Bone marrow (tissue), 2 donors: ENCODE measurements at regions not wholly inside any gene's neighbourhood (a gene's known extent, or its start where the extent isn't known, plus 50 kb on each side); places are given as distances from the start of the nearest gene placed in this dataset.
"Not testable (repeated sequence)": the region's sequence is repeated elsewhere in the genome, so short reads cannot be mapped to it uniquely, and the experiment has no call there.

ENCODE experiments used
- DNase-seq, 2 donors: peaks; one replicate each; lab custom pipeline; 2025; lab: John Stamatoyannopoulos, UW

- not testable (repeated sequence) for DNase-seq
Measured at GRCh38 chr6:54564188-54564587, 255.9 kb downstream of the TINAG start.

GRCh38 chr6:54574671-54575070 lies 266.4 kb downstream of the TINAG start:
- DNase-seq: no peak

- DNase-seq: no peak
Measured at GRCh38 chr6:54578261-54578660, 268.3 kb upstream of the FAM83B start.

DNA sequence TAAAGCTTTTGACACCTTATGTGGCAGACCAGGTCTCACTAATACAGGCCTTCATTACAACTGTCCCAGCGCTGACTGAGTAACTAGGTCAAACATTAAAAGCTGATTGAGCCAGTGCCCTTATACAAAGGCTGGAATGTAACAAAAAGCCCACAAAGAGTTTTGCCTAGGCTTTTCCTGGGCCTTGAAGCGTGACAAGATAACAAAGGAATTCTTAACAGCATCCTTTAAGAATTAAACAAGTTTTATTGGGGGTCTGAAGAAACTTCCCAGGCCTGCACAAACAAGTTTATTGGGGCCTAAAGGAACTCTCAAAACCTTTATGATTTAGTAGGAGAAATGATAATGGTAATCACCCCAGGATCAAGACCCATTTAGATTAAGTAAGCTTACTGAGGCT lies 267.6 kb upstream of the FAM83B start:
- DNase-seq: no peak

DNA sequence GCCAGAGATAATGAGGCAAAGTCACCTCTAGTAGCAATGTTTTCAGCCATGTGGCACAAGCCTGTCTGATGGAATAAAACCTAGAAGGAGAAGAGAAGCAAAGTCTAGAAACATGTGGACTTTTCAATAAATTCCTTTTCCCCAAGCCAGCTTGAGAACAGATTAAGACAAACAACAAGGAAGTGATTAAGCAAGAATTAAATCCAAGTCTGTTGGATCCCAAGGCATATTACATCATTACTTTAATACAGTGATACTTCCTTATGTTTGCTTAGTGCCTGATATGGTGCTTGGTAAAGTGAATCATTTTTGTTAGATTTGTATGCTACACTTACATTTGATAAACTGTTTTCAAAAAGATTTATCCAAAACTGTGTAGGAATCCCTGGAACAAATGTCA lies 260.3 kb upstream of the FAM83B start:
- no peak for DNase-seq

GRCh38 chr6:54587277-54587676 lies 259.3 kb upstream of the FAM83B start:
- DNase-seq: no peak

DNA sequence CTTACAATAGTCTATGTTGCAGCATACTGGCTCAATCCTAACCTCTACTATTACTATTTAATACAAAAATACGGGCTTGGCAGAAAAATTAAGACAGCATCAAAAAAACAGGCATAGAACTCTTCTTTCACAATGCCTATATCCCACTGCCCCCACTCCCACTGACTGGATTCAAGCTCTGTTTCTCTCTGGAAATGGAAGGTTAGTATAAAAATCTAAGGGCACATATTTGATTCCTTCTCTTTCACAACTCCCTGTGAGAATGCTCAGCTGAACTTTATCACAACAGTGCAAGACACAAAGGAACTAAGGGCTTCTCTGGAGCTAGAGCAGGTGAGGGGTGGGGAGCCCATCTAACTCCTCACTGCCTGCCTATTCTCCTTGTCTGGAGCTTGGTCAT lies 258.4 kb upstream of the FAM83B start:
- DNase-seq: no peak

- DNase-seq: no peak
Measured at GRCh38 chr6:54595844-54596243, 250.7 kb upstream of the FAM83B start.

DNA sequence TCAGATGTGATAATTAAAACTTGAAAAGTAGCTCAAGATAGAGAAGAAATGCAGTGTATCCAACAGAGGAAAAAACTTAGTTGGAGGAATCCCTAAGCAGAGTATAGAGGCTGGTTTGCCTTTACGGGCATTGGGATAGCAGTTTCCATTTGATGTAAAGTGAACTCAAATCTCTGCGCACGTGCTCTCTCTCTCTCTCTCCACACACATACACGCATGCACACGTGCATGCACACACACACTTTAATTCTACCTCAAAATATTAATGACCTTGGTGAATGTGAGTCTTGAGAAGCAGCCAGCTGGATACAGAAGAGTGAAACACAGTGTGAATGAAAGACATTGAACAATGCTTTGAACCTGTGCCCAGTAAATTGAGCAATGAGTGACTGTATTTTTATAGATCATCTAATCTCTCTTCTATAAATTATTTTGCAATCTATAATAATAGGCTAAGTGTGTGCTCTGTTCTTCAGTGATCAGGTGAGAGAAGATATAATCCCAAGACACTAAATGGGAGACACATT lies 247.7 kb upstream of the FAM83B start:
- DNase-seq: no peak

DNA sequence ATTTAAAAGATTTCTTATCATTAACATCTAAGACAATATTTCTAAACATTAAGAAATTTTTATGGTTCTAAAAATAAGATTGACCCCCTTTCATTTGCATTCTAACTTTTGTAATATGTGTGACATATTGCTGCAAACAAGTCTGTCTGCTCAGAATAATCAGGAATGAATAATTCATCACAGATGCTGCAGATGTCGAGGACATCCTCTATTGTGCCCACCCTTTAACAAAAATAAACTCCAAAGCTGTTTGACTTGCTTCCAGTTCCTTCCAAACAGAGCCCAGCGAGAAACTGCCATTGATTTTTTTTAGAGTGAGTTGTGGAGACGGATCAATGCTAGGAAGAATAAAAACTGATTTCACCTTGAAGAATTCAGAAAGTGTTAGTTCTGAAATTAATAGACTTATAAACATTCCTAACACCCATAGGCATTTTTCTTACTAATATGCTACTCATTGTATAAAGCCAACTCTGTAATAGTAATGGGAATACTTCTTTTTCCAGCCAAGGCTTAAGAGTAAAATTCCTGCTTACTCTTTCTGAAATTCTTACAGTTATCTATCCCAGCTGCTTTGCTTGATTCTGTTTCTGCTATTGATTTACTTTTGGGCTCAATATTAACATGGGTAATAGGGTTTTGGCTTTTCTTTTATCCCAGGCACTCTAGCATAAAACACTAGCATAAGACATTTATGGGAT lies 244.8 kb upstream of the FAM83B start:
- no peak for DNase-seq

GRCh38 chr6:54602591-54602990 lies 244.0 kb upstream of the FAM83B start:
- no peak for DNase-seq

DNA sequence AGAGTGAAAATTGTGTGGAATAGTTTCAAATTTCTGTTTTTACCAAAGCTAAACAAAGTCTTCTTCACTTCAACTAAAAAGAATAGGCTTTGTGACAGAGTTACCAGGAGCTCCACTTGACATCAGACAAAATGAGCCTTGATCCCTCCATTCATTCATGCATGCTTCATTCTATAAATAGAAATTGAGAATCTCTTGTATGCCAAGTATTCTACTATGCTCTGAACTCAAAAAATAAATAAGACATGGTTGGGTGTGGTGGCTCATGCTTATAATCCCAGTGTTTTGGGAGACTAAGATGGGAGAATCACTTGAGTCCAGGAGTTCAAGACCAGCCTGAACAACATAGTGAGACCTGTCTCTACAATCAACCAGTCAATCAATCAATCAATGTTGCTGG lies 236.6 kb upstream of the FAM83B start:
- no peak for DNase-seq

GRCh38 chr6:54613596-54613995 lies 233.0 kb upstream of the FAM83B start:
- no peak for DNase-seq

DNA sequence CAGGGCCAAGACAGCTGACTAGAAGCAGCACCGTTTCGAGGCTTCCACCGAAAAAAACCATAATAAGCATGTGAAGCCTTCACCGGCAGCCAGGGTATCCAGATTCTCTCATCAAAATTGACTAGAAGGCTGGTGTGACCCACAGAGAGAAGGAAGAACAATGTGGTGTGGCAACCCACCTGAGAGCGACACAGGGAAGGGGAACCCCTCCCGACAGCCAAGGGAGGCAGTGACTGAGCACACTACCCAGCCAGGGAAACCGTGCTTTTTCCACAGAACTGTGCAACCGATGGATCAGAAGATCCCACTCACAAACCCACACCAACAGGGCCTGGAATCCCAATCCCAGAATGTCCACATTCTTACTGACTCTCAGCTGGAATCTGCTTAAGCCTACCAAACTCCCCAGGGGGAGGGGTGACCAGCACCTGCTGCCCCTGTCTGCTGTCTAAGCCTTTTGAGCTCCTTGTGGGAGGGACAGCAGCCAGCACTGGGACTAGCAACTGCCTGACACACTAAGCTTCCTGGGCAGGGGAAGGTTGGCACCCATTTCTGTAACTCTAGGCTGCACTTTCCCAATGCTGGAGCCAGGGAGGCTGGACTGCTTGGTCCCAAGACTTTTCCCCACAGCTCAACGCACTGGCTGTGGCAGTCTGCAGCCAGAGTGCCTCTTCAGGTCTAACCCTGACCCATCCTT lies 231.9 kb upstream of the FAM83B start:
- no peak for DNase-seq

DNA sequence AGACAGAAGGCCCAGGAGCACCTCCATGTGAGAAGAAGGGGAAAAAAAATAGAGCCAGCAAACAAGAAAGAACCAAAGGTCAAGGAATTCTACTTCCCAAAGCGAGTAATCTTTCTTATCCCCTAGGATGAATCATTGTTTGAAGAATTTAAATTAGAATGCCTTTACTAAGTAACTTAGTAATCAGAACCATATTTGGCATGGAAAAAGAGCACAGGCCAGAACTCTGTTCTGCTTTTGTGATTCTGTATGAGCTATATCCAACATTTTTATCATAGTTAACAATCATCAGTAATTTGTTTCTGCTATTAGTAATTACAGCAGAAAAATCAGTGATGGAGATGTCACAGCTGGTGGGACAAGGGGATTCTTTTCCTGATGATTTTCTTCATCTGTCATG lies 228.8 kb upstream of the FAM83B start:
- no peak for DNase-seq

- DNase-seq: no peak
Measured at GRCh38 chr6:54618572-54618971, 228.0 kb upstream of the FAM83B start.

GRCh38 chr6:54619102-54619501 lies 227.5 kb upstream of the FAM83B start:
- DNase-seq: no peak

DNA sequence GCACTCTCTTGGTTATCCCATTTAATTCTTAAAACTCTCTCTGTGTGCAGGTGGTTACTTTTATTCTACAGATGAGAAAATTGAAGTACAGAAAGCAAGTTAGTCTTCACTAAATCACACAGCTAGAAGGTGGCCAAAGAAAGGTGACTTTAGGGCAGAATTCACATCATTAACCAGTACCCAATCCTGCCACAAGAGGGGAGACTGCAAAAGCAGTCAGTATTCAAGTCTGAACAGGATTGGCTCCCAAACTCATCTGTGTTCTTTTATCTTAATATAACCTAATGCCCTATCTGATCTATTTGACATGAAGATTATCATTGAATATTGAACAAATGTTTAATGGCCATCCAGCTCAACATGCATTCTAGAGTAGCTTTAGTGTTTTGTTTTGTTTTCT lies 225.3 kb upstream of the FAM83B start:
- no peak for DNase-seq

- DNase-seq: no peak
Measured at GRCh38 chr6:54624216-54624615, 222.4 kb upstream of the FAM83B start.

DNA sequence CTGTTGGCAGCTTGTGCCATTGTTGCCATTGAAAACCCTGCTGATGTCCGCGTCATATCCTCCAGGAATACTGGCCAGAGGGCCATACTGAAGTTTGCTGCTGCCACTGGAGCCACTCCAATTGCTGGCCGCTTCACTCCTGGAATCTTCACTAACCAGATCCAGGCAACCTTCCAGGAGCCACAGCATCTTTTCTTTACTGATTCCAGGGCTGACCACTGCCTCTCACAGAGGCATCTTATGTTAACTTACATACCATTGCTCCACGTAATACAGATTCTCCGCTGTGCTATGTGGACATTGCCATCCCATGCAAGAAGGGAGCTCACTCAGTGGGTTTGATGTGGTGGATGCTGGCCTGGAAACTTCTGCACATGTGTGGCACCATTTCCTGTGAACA lies 221.8 kb upstream of the FAM83B start:
- no peak for DNase-seq

DNA sequence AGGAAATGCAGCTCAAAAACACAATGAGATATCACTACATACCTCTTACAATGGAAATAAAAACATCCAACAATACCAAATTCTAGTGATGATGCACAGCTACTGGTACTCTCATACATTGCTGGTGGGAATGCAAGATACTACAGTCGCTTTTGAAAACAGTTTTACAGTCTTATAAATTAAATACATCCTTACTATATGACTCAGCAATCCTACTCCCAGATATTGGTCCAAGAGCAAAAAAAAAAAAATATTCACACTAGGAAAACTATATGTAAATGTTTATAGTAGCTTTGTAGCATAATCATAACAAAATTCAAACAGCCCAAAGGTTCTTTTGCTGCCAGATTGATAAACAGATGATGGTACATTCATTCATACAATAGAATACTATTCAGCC lies 217.4 kb upstream of the FAM83B start:
- no peak for DNase-seq

DNA sequence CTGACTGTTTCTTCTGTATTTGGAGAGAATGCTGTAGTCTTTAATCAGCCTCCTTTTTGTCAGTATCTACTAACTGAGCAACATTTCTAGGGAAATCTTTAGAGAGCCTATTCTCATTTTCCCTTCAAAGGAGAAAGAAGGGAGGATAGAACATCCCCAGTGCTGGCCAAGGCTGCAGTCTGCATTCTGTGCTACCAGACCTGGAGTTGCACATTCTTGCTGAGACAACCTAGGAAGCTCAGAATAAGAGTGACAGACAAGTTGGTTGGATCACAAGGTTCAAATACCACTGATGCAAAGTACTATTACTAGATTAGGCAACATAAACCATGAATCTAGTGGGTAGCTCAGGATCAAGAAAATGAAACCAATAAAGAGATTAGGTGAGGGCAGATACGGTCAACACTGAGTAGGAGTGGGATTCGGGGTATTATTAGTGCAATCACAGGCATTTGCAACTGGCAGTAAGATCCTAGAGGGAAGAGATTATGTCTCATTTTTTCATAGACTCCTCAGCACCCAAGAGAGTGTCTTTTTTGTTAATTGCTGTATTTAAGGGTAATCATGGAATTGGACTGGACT lies 213.5 kb upstream of the FAM83B start:
- no peak for DNase-seq

DNA sequence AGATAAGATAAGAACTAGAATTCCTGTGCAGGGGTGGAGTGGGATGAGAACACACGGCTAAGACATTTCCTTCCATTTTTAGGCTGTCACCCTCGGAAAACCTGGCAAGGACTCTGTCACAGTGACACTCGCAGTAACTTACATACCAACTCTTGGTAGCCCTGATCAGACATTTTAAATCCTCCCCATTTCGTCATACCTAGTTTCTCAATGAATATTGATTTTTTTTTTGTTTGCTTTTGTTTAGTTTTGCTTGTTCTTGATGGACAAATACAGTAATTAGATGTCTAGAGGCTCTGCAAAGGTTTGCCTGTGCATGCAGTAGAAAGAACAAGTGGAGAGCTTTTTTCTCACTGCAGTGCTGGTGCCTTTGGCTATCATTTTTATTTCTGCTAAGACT lies 213.0 kb upstream of the FAM83B start:
- no peak for DNase-seq
